GM06990 (cell line): ENCODE measurements at regions not wholly inside any gene's neighbourhood (a gene's known extent, or its start where the extent isn't known, plus 50 kb on each side); places are given as distances from the start of the nearest gene placed in this dataset.

Source experiments
- DNase-seq: peaks from one replicate; pipeline ENCODE4 v3.0.0-alpha.2; 2011; ENCODE audit not compliant: insufficient read length; ENCODE audit errors: extremely low read depth
- H3K27me3 ChIP-seq: replicated peaks from 2 replicates; pipeline ENCODE4 v1.6.0; 2011; ENCODE audit warnings: low read length; ENCODE audit not compliant: control insufficient read depth, insufficient read depth
- H3K36me3 ChIP-seq: 2 replicates; pipeline ENCODE4 v1.5.1; 2011; ENCODE audit warnings: low read length; ENCODE audit not compliant: control insufficient read depth, insufficient read depth
- H3K4me3 ChIP-seq: replicated peaks from 2 replicates; pipeline ENCODE4 v1.5.1; 2011; ENCODE audit warnings: low read depth, mild to moderate bottlenecking, control low read depth, low read length
- CTCF ChIP-seq: IDR thresholded peaks from 2 replicates; pipeline ENCODE4 v1.5.1; 2011; ENCODE audit warnings: low read length, control low read depth, mild to moderate bottlenecking, inconsistent platforms; ENCODE audit not compliant: insufficient read depth, poor library complexity, severe bottlenecking

DNA sequence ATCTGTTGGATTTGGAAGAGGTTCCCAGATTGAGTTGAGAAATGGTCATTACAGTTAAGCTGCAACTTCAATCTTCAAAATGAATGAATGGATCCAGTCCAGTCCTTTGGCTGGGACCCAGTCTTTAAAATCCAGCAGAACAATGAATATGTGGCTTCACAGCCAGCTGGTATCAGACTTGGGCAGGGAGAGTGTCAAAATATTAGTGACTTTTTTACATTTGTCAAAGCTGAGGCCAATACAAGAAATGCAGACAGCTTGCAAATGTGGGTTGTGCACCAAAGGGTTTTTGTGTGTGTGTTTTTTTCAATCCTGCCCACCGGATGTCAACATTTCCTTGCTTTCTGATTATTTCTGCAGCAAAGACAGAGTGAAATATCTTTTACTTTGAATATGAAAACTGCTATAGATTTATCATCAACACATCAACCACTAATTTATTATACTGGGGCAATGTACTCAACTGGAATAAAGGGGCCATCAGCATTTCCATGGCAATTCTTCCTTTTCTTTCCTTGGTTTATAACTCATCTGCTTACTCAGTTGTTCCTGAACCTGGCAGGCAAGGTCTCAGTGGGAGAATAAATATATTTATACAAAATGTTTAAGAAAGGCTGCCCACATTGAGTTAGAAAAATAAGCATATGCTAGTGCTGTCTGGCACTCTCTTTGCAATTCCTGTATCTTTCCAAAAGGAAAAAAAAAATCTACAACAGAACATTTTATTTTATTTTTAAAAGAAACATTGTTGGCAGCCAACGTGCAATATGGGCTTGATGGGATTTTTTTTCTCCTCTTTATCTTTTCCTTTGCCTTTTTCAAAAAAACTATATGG, 491.6 kb upstream of the C1orf87 start:
- H3K4me3 ChIP-seq, result no peak overlapping the region
- no peak for TF ChIP-seq CTCF
- H3K27me3 ChIP-seq, result no peaks in the 10 kb centered on the region
- DNase-seq, result no peak
- H3K36me3 ChIP-seq, result no peaks in the 10 kb centered on the region

DNA sequence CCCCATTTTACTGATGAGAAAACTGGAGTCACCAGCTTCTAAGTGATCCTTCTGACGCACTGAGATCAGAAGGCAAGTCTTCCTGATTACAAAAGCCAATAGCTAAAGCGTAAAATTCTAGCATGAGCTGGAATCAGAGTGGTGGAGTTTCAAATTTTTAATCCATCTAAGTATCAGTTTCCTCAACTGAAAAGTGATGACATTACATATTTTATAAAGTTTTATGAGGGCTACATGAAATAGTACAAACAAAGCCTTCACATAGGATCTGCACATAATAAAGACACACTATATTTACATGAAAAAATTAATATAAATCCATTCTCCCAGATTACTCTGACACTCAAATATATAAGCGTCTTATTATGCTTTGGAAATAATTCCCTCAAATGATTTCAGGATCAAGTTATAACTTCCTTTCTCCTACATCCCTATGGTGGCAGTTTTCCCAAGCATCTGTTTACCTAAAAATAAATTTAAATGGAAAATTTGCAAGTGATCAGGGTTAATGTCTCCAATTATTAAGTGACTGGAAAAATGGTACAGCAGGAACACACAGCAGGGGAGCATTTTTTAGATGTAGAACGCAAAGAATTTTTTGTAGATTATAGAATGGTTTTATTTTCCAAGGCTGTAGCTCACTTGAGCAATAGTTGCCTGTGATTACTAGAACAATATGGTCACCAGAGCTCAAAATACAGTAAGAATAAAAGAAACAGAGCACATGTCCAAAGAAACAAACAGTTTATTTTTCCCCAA, 490.4 kb upstream of the C1orf87 start:
- Histone ChIP-seq H3K4me3 (no peak overlapping the region), H3K36me3 (no peaks in the 10 kb centered on the region), H3K27me3 (no peaks in the 10 kb centered on the region)
- no peak for DNase-seq
- TF ChIP-seq CTCF, result no peak

- Histone ChIP-seq H3K36me3 (no peaks in the 10 kb centered on the region), H3K27me3 (no peaks in the 10 kb centered on the region), H3K4me3 (no peak overlapping the region)
- no peak for DNase-seq
- TF ChIP-seq CTCF, result no peak
These were observed 489.2 kb upstream of the C1orf87 start for GRCh38 chr1:60562740-60563139.

DNA sequence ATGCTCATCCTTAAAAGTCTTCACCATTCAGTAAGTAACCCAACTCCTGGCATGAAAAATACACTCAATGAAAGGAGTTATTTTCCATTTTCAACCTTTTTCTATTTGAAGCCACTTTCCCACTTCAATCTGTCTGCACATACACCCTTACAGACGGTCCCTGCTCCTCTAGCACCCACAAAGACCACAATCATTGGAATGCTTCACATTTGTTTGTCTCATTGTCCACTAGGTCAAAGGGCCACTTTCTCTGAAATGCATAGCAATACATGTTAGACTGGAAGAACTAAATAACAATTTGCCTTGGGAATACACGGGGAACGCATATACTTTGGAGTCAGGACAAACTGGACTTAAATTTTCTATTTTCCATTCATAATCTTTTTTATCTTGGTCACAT, 487.1 kb upstream of the C1orf87 start:
- DNase-seq, result no peak
- Histone ChIP-seq H3K27me3 (no peaks in the 10 kb centered on the region), H3K4me3 (no peak overlapping the region), H3K36me3 (no peaks in the 10 kb centered on the region)
- no peak for TF ChIP-seq CTCF

DNA sequence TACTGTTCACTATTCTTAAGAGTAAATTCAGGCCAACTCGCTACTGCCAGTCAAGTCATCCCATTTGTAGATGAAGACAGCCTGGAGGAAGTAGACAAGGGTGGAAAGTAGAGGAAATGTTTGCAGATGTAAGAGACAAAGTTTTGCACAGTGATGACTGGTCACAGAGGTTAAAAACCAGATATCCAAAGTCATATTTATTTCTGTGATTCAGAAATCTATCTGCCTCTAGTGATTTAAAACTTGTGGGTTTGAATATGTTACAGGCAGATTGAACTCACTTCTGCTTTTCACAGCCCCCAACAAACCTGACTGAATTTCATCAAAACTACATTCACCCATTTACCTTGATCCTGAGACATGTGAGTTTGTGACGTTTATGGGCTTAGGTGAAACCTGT, 484.7 kb upstream of the C1orf87 start:
- Histone ChIP-seq H3K4me3 (no peak overlapping the region), H3K27me3 (no peaks in the 10 kb centered on the region), H3K36me3 (no peaks in the 10 kb centered on the region)
- TF ChIP-seq CTCF, result no peak
- DNase-seq, result no peak
